ENCODE measurements at regions not wholly inside any gene's neighbourhood (a gene's known extent, or its start where the extent isn't known, plus 50 kb on each side); places are given as distances from the start of the nearest gene placed in this dataset.

DNA sequence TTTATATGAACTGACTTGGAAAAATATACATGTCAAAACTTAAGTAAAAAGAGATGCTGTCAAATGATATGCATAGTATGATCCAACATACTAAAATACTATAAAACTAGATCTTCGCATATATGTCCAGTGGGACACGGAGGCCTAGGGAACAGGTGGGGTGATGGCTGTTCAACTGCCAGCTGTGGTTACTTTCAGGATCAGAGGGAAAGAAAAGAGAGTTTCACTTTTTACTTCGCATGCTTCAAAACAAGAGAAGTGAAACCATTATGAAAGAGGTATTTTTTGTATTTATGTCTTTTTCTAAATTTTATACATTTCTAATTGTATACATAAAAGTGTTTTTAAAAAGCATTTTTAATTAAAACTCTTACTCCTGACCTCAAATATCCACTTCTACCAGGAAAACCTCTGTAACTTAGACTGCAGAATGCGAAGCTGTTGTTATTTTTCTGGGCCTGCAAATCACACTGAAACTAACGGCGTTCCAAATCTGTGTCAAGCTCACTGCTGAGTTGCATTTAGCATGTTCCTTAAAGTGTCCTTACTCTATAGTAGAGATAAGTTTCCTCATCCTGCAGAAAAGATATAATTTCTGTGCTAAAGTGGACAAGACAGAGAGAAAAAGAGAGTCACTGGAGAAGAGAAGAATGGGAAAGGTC lies 97.8 kb upstream of the SLC35G4 start:
- H3K9me2 ChIP-seq (replicated peaks; ENCODE audit: insufficient read depth, low read length): no peaks in the 10 kb centered on the region
- no peaks in the 10 kb centered on the region for H4K20me1 ChIP-seq (ENCODE audit: low read depth, low read length)
- H3K9ac ChIP-seq (ENCODE audit: low read length): no peak overlapping the region
- no peak for TF ChIP-seq EZH2phosphoT487 (conservative IDR thresholded peaks at IDR 0.05; ENCODE audit: low read length)
- TF ChIP-seq, protein P1, sequence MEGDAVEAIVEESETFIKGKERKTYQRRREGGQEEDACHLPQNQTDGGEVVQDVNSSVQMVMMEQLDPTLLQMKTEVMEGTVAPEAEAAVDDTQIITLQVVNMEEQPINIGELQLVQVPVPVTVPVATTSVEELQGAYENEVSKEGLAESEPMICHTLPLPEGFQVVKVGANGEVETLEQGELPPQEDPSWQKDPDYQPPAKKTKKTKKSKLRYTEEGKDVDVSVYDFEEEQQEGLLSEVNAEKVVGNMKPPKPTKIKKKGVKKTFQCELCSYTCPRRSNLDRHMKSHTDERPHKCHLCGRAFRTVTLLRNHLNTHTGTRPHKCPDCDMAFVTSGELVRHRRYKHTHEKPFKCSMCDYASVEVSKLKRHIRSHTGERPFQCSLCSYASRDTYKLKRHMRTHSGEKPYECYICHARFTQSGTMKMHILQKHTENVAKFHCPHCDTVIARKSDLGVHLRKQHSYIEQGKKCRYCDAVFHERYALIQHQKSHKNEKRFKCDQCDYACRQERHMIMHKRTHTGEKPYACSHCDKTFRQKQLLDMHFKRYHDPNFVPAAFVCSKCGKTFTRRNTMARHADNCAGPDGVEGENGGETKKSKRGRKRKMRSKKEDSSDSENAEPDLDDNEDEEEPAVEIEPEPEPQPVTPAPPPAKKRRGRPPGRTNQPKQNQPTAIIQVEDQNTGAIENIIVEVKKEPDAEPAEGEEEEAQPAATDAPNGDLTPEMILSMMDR (IDR thresholded peaks at IDR 0.05; ENCODE audit: insufficient read depth, low read length, poor library complexity, severe bottlenecking): no peak
- no peaks in the 10 kb centered on the region for H3K27me3 ChIP-seq (ENCODE audit: low read length)
- H3K9me3 ChIP-seq (ENCODE audit: insufficient read depth, low read length): no peaks in the 10 kb centered on the region
- H3K4me3 ChIP-seq (ENCODE audit: insufficient read depth, low read length, poor library complexity, severe bottlenecking): no peak overlapping the region
- no peaks in the 10 kb centered on the region for H3K79me2 ChIP-seq (ENCODE audit: insufficient read depth, low read length)
- no peaks in the 10 kb centered on the region for H3F3A ChIP-seq (ENCODE audit: insufficient read depth)
- H3K27ac ChIP-seq (ENCODE audit: low read depth, low read length): no peak overlapping the region
- peak overlapping the region; percentile 12 for H3K4me2 ChIP-seq (ENCODE audit: low read depth, low read length, poor library complexity, severe bottlenecking)
- no peak overlapping the region for H2AFZ ChIP-seq (ENCODE audit: low read depth, low read length, severe bottlenecking)
- no peaks in the 10 kb centered on the region for H3K36me3 ChIP-seq (ENCODE audit: low read length)

DNA sequence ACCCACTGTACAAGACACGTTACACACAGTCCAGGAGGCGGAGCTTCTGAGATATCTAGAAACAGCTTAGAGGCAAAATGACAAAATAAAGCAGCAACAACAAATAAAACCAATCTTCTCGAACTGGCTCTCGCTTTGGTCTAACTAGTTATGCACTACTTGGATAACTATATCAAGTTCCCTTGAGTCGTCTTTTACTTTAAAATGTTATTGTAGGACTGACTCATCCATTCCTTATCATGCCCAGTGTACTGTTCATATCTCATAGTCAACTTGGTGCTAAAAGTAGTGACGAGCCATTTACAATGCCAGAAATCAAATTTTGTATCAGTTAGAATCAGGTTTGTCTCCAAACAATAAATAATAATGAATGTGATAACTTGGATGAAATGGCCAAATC lies 102.5 kb upstream of the SLC35G4 start:
- TF ChIP-seq, protein P1 (IDR thresholded peaks at IDR 0.05; ENCODE audit: insufficient read depth, low read length, poor library complexity, severe bottlenecking): no peak
- no peak for TF ChIP-seq EZH2phosphoT487 (conservative IDR thresholded peaks at IDR 0.05; ENCODE audit: low read length)
- no peaks in the 10 kb centered on the region for H3F3A ChIP-seq (ENCODE audit: insufficient read depth)
- H3K36me3 ChIP-seq (ENCODE audit: low read length): no peaks in the 10 kb centered on the region
- H3K4me2 ChIP-seq (ENCODE audit: low read depth, low read length, poor library complexity, severe bottlenecking): no peak overlapping the region
- no peak overlapping the region for H3K4me3 ChIP-seq (ENCODE audit: insufficient read depth, low read length, poor library complexity, severe bottlenecking)
- H3K79me2 ChIP-seq (ENCODE audit: insufficient read depth, low read length): no peaks in the 10 kb centered on the region
- no peak overlapping the region for H3K27ac ChIP-seq (ENCODE audit: low read depth, low read length)
- H2AFZ ChIP-seq (ENCODE audit: low read depth, low read length, severe bottlenecking): no peak overlapping the region
- H3K27me3 ChIP-seq (ENCODE audit: low read length): no peaks in the 10 kb centered on the region
- H3K9ac ChIP-seq (ENCODE audit: low read length): no peak overlapping the region
- H3K9me2 ChIP-seq (replicated peaks; ENCODE audit: insufficient read depth, low read length): no peaks in the 10 kb centered on the region; the same call in 1 of the 2 replicates
- H4K20me1 ChIP-seq (ENCODE audit: low read depth, low read length): no peaks in the 10 kb centered on the region
- no peaks in the 10 kb centered on the region for H3K9me3 ChIP-seq (ENCODE audit: insufficient read depth, low read length)

DNA sequence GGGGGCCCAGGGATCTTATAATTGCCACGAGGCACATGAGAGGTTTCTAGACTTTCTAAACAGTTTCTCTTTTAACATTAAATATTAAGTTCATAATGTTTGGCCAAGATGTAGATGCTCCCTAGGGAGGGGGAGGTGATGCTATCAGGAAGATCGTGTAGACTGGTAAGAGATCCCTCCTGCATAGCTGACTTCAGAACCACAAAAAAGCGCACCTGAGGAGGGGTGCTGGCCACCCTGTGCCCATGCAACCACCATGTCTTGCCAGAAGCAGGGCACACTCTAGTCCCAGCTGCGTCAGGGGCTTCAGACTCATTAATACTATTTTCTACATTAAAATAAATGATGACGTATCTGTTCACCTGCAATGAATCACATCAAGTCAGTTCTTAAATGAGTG lies 103.4 kb upstream of the SLC35G4 start:
- H3K9me2 ChIP-seq (replicated peaks; ENCODE audit: insufficient read depth, low read length): no peaks in the 10 kb centered on the region; the same call in 1 of the 2 replicates
- no peaks in the 10 kb centered on the region for H3K9me3 ChIP-seq (ENCODE audit: insufficient read depth, low read length)
- H3K9ac ChIP-seq (ENCODE audit: low read length): no peak overlapping the region
- no peaks in the 10 kb centered on the region for H3K36me3 ChIP-seq (ENCODE audit: low read length)
- no peaks in the 10 kb centered on the region for H4K20me1 ChIP-seq (ENCODE audit: low read depth, low read length)
- H3K27ac ChIP-seq (ENCODE audit: low read depth, low read length): no peak overlapping the region
- no peak overlapping the region for H3K4me2 ChIP-seq (ENCODE audit: low read depth, low read length, poor library complexity, severe bottlenecking)
- no peak overlapping the region for H3K4me3 ChIP-seq (ENCODE audit: insufficient read depth, low read length, poor library complexity, severe bottlenecking)
- no peaks in the 10 kb centered on the region for H3K27me3 ChIP-seq (ENCODE audit: low read length)
- H3K79me2 ChIP-seq (ENCODE audit: insufficient read depth, low read length): no peaks in the 10 kb centered on the region
- no peaks in the 10 kb centered on the region for H3F3A ChIP-seq (ENCODE audit: insufficient read depth)
- H2AFZ ChIP-seq (ENCODE audit: low read depth, low read length, severe bottlenecking): no peak overlapping the region
- TF ChIP-seq EZH2phosphoT487 (conservative IDR thresholded peaks at IDR 0.05; ENCODE audit: low read length): no peak
- TF ChIP-seq, protein P1 (IDR thresholded peaks at IDR 0.05; ENCODE audit: insufficient read depth, low read length, poor library complexity, severe bottlenecking): no peak

Measured in SU-DHL-6 (cell line).